HG03025 (cell line): ENCODE measurements at regions not wholly inside any gene's neighbourhood (a gene's known extent, or its start where the extent isn't known, plus 50 kb on each side); places are given as distances from the start of the nearest gene placed in this dataset.

Experiments
- ATAC-seq: cut with Tn5 transposase; IDR thresholded peaks from one replicate; pipeline ENCODE4 v1.9.1; 2021; ENCODE audit warnings: mild to moderate bottlenecking, moderate library complexity; ENCODE audit not compliant: unreplicated experiment, low FRiP score

- no peak for ATAC-seq
Observed at GRCh38 chr13:64884976-64885375, 2345.2 kb downstream of the PCDH9 start.

DNA sequence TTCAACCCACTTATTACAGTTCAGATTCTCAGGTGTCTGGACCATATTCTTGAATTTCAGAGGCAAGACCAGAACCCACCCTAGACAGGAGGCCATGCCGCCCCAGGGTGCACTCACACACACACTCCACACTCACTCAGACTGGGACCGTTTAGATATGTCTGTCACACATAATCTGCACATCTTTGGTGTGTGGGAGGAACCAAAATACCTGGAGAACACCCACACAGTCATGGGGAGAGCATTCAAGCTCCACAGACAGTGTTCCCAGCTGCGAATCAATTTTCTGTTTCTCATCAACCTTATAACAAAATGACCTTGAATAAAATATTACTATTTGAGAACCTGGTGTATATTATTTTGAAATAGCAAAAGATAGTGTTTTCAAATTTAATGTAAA, 2353.0 kb downstream of the PCDH9 start:
- ATAC-seq, result no peak

DNA sequence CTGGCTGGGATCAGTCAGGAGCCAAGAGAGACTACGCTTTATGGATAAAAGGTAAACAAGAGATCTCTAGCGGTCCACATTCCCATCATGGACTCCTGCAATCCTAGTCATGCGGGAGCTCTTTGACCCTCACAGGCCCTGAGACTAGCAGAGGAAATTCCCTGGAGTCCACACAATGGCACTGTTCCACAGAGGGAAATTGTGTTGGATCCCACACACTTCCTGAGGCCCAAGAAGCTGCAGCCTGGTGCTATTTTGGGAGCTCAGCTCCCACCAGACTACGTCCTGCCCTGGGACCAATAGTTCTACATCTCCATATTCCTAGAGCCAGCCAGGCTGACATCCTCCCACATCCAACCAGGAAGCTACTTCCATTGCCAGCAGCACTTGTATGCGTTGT, 2358.4 kb downstream of the PCDH9 start:
- ATAC-seq, result no peak

DNA sequence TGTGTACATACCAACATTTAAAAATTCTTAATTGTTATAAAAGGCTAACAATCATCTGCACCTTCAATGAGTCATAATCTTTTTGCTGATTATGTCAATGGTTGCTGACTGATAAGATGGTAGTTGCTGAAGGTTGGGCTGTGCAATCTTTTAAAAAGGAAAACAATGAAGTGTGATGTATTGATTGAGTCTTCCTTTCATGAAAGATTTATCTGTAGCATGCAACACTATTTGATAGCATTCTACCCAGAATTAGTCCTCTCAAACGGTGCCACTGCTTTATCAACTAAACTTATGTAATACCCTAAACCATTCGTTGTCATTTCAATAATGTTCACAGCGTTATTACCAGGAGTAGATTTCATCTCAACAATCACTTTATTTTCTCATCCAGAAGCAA, 2360.6 kb downstream of the PCDH9 start:
- ATAC-seq, result no peak

- ATAC-seq, result no peak
Observed at GRCh38 chr13:64867856-64868255, 2362.3 kb downstream of the PCDH9 start.

DNA sequence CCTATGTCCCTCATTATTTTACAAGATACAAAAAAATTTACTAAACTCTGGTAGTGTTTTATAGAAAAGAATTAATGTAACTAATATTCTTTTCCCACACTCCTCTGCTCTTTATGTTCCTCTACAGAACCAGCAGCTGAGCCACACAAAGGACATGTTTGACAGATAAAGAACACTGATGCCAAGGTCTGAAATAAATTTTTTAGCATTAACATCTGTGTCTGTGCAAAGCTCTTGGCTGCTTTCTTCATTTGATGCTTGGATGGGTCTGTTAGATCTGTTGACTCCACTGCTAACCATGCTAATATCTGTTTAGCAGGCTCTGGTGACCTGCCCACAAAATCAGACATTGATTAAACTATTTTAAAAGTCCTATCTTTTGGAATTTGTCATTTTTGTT, 2363.8 kb downstream of the PCDH9 start:
- no peak for ATAC-seq

DNA sequence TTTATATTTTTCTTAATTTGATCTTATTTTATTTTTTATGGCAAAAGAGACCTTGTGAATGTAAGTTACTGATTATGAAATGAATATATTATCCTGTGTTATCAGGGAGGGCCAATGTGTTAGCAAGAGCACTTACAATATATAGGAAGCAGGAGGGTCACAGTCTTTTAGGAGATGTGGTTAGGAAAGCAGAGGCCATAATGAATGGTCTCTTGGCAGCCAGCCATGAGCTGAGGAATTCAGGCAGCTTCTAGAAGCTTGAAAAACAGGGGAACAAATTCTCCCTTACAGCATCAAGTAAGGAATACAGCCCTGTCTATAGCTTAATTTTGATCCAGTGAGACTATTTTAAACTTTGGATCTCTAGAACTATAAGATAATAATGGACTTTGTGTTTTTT, 2374.6 kb downstream of the PCDH9 start:
- no peak for ATAC-seq

- ATAC-seq, result no peak
Observed at GRCh38 chr13:64850017-64850416, 2380.1 kb downstream of the PCDH9 start.

- ATAC-seq, result no peak
Observed at GRCh38 chr13:64849196-64849595, 2380.9 kb downstream of the PCDH9 start.

- ATAC-seq, result no peak
Observed at GRCh38 chr13:64847767-64848166, 2382.4 kb downstream of the PCDH9 start.

DNA sequence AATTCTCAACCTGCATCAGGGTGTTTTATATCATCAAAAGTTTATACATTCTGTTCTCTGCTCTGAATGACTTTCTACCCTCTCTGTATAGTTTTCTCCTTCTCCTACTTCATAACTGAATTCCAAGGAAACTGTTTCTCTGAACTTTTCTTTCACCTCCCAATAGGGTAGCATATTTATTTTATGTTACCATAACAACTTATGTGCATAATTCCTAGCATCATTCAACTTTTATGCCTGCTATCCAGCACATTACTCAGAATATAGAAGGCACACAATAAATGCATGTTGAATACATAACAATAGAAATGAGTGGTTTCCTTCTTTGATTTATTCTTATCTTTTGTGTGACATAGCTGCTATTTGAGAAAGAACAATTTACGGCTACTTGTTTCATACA, 2385.0 kb downstream of the PCDH9 start:
- ATAC-seq, result no peak

- ATAC-seq, result no peak
Observed at GRCh38 chr13:64819081-64819480, 2411.1 kb downstream of the PCDH9 start.

DNA sequence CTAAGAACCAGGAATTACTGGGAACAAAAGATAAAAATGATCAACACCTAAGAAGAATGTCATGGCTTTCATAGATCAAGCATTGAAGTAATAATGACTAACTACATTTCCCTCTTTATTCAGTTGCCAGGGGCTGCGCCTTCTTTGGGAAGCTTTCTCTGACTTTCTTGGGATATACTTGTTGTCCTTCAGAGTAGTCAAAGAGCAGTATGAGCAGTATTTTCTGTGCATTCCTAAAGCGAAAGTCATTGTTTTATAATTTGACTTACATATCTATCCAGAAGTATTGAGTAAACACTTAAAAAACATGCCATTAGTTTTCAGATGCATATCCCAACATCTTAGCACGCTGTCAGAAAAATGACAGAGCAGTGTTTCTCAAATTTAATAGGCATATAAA, 2412.4 kb downstream of the PCDH9 start:
- no peak for ATAC-seq

DNA sequence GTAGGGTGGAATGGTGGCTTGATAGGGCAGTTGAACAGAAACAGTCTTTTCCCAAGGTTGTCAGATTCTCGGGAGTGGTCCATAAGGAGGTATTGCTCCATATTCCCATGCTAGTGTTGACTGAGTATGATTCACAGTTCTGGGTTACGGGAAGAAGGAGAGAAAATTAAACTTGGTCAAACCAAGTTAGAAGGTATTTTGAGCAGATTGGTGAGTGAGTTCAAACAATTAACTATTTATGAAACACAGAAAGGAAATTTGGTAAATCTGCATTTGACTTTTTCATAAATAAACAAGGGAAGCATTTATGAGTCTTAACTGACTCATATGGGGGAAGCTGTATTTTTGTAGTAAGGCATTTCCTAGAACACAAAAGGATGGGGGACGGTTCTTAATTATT, 2419.4 kb downstream of the PCDH9 start:
- ATAC-seq, result no peak

- no peak for ATAC-seq
Observed at GRCh38 chr13:64808704-64809103, 2421.4 kb downstream of the PCDH9 start.

DNA sequence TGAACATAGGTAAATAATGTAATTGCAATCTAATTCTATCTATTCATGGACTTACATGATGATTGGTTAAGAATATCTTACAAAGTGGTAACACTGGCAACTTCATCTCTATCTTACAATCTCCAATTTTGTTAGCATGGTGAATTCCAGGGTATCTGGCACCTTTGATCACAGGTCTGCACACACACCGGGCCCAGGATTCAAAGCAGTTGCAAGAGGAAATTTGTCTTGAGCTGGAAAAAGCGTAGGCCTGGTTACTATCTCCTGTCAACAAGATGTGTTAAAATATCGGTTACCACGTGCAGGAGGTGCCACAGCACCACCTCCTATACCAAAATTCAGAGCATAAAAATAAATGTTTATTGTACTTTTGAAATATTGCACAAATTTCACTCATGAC, 2428.4 kb downstream of the PCDH9 start:
- ATAC-seq, result no peak

DNA sequence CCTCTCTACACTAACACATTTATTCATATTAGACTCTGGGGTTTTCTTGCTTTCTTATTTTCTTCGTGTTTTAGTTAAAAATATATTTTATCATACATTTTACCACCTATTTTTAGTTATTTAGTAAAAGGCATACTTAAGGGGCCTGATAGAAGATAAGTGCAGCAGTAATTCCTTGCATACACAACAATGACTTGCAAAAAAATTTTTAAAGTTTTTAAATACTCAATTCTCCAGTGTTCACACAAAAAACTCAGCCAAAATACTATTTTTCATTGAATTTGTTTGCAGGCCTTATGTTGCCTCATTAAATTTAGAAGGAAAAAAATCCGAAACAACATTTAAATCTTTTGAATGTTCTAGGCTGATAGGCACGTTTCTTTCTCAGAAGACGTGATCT, 2431.7 kb downstream of the PCDH9 start:
- ATAC-seq, result no peak

- ATAC-seq, result no peak
Observed at GRCh38 chr13:64793592-64793991, 2436.5 kb downstream of the PCDH9 start.

GRCh38 chr13:64793131-64793530, 2437.0 kb downstream of the PCDH9 start:
- no peak for ATAC-seq

DNA sequence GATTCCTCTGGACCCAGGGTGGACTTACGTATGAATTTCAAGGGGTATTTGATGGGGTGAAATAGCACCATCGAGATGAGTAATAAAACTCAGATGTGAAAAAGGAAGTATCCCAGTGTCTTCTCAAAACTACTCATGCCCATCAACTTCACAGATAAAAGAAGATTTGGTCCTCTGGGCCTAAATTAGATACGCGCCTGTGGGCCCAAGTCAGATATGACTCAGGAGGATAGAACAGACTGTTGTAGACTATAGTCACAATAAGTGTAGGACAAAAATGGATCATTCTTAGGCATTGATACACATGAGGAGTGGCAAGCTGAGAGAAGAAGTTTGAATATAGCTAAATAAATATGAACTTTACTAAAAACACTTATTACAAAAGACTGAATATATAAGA, 2438.8 kb downstream of the PCDH9 start:
- no peak for ATAC-seq

DNA sequence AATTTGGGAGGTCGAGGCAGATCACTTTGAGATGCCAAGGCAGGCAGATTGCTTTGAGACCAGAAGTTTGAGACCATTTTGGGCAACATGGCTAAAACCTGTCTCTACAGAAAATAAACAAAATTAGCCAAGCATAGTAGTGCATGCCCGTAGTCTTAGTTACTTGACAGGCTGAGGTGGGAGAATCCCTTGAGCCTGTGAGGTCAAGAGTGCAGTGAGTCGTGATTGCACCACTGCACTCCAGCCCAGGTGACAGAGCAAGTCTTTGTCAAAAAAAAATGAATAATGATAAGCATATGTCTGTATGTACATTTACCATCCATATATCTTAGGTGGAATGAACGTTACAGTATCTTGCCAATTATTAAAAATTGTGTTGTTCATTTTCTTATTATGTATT, 2447.7 kb downstream of the PCDH9 start:
- no peak for ATAC-seq

DNA sequence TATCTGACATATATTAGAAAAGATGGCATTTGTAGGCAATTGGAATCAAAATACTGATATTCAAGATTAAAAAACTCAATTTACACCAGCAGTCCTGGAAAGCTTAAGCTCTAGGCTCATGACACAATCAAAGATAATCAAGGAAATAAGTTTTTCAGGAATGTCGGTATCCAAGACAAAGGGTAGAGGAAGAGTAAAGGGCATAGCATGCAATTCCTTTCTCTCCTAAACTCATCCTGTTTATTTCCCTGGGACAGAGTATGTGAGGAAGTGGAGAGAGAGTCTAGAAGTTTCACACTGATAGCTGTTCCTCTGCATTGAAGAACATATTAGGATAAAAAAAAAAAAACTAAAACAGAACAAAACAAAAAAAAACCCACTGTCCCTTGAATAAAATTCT, 2452.1 kb downstream of the PCDH9 start:
- ATAC-seq, result no peak

- no peak for ATAC-seq
Observed at GRCh38 chr13:64774915-64775314, 2455.2 kb downstream of the PCDH9 start.

DNA sequence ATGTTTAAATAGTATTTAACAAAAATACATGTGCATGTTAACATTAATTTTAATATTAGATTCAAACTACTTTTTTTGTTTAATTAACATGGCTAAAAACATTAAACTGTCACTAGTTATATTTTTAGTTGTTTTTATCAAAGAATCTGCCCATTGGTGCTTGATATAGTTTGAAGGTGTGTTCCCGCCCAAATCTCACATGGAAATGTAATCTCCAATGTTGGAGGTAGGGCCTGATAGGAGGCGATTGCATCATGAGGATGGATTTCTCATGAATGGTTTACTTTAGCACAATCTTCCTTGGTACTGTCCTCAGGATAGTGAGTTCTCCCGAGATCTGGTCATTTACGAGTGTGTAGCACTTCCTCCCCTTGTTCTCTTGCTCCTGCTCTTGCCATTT, 2459.4 kb downstream of the PCDH9 start:
- no peak for ATAC-seq
